Endothelial cell of umbilical vein (primary cell): ENCODE measurements at regions not wholly inside any gene's neighbourhood (a gene's known extent, or its start where the extent isn't known, plus 50 kb on each side); places are given as distances from the start of the nearest gene placed in this dataset.

Source experiments
- BruUV-seq: library from RNA; stranded (reverse); fragments of 400-500 nt; replicated peaks from 2 replicates; lab custom pipeline; 2021; lab: Mats Ljungman, UMichigan
- CTCF ChIA-PET: fragments of 300-600, 350-600 bp; sonication (Branson Sonifier 250); formaldehyde crosslinking; loops from one replicate; lab custom pipeline; 2021; ENCODE audit warnings: antibody characterized with exemption, inconsistent platforms; lab: Charles Lee
- POLR2A ChIA-PET: fragments of 300-600, 350-600 bp; sonication (Branson Sonifier 250); formaldehyde crosslinking; loops from one replicate; lab custom pipeline; 2021; ENCODE audit warnings: antibody characterized with exemption, inconsistent platforms; lab: Charles Lee
- DNase-seq: peaks from one replicate; pipeline ENCODE4 v3.0.0-alpha.2; 2011; ENCODE audit warnings: low read depth, low spot score
- FAIRE-seq: peaks from 2 replicates; lab custom pipeline; 2011; peaks lifted over from hg19 to GRCh38; lab: Jason Lieb, UNC
- H2AFZ ChIP-seq: 2 replicates; pipeline ENCODE4 v1.6.0; 2012; ENCODE audit warnings: low read depth, low read length, control low read depth, inconsistent platforms
- H3K27ac ChIP-seq: 2 replicates; pipeline ENCODE4 v1.5.1; 2011; ENCODE audit warnings: low read depth, mild to moderate bottlenecking, control low read depth, low read length, moderate library complexity; ENCODE audit not compliant: insufficient read depth
- H3K27me3 ChIP-seq, 2 experiments: 2 replicates each; pipeline versions ENCODE4 v1.6.0 to v1.6.1; 2011; ENCODE audit warnings: low read length in 2 of 2, mixed read lengths in 1 of 2; ENCODE audit not compliant: control insufficient read depth in 2 of 2, insufficient read depth in 2 of 2
- H3K36me3 ChIP-seq, 2 experiments: 2 replicates in 1 of 2; 3 replicates in 1 of 2; pipeline ENCODE4 v1.5.1; 2011; ENCODE audit warnings: low read length in 2 of 2, mild to moderate bottlenecking in 1 of 2, moderate library complexity in 1 of 2; ENCODE audit not compliant: control insufficient read depth in 2 of 2, insufficient read depth in 2 of 2; ENCODE audit errors: extremely low read depth in 1 of 2
- H3K4me1 ChIP-seq: 3 replicates; pipeline ENCODE4 v1.5.1; 2011; ENCODE audit warnings: mild to moderate bottlenecking, low read length; ENCODE audit not compliant: control insufficient read depth, insufficient read depth; ENCODE audit errors: extremely low read depth
- H3K4me2 ChIP-seq: 2 replicates; pipeline ENCODE4 v1.6.1; 2011; ENCODE audit warnings: low read length, control low read depth, mixed read lengths; ENCODE audit not compliant: insufficient read depth
- H3K4me3 ChIP-seq, 3 experiments: fragments of 200-600 bp in 1 of 3; sonication (generic), shearing (Covaris generic) in 1 of 3; replicated peaks in 1 of 3; 2 replicates each; pipeline ENCODE4 v1.5.1; 2011 to 2016; ENCODE audit warnings: control low read depth in 3 of 3, low read length in 3 of 3, mild to moderate bottlenecking in 2 of 3, inconsistent platforms in 1 of 3, low read depth in 1 of 3, moderate library complexity in 1 of 3; ENCODE audit not compliant: insufficient read depth in 1 of 3
- H3K79me2 ChIP-seq: 2 replicates; pipeline ENCODE4 v1.6.0; 2012; ENCODE audit warnings: low read length, inconsistent platforms; ENCODE audit not compliant: control insufficient read depth, insufficient read depth
- H3K9ac ChIP-seq: replicated peaks from 2 replicates; pipeline ENCODE3; 2011; ENCODE audit warnings: low read length, control low read depth; ENCODE audit not compliant: insufficient read depth; ENCODE audit errors: extremely low read depth
- H3K9me1 ChIP-seq: replicated peaks from 3 replicates; pipeline ENCODE4 v1.6.0; 2011; ENCODE audit warnings: mild to moderate bottlenecking, low read length; ENCODE audit not compliant: control insufficient read depth, insufficient read depth; ENCODE audit errors: extremely low read depth
- H3K9me3 ChIP-seq: replicated peaks from 2 replicates; pipeline ENCODE4 v1.5.1; 2012; ENCODE audit warnings: low read length, inconsistent platforms; ENCODE audit not compliant: control insufficient read depth, insufficient read depth
- H4K20me1 ChIP-seq: replicated peaks from 2 replicates; pipeline ENCODE3; 2011; ENCODE audit warnings: mild to moderate bottlenecking, low read length; ENCODE audit not compliant: control insufficient read depth, insufficient read depth; ENCODE audit errors: extremely low read depth
- CTCF ChIP-seq, 2 donors: IDR thresholded peaks; 1 replicate in 1 of 2; 2 replicates in 1 of 2; pipeline ENCODE4 v1.5.1; 2011; ENCODE audit warnings: low read length in 2 of 2, mild to moderate bottlenecking in 2 of 2, moderate library complexity in 2 of 2, control low read depth in 1 of 2, inconsistent platforms in 1 of 2, low read depth in 1 of 2; ENCODE audit not compliant: insufficient read depth in 1 of 2; ENCODE audit errors: extremely low read depth in 1 of 2
- EZH2 ChIP-seq: IDR thresholded peaks from 2 replicates; pipeline ENCODE4 v1.6.1; 2012; ENCODE audit warnings: borderline replicate concordance, low read depth, mild to moderate bottlenecking, moderate library complexity, low read length, inconsistent platforms; ENCODE audit not compliant: severe bottlenecking
- FOS ChIP-seq: IDR thresholded peaks from 2 replicates; pipeline ENCODE4 v1.6.1; 2011; ENCODE audit warnings: mild to moderate bottlenecking, low read length, moderate library complexity, borderline replicate concordance; ENCODE audit not compliant: insufficient read depth
- GATA2 ChIP-seq: IDR thresholded peaks from 2 replicates; pipeline ENCODE4 v1.7.0; 2011; ENCODE audit warnings: low read depth, mild to moderate bottlenecking, moderate library complexity, mixed read lengths, low read length; ENCODE audit not compliant: insufficient read length, insufficient read depth
- JUN ChIP-seq: IDR thresholded peaks from 2 replicates; pipeline ENCODE4 v1.6.1; 2011; ENCODE audit warnings: borderline replicate concordance, low read depth; ENCODE audit not compliant: insufficient read length, insufficient read depth
- MAX ChIP-seq: IDR thresholded peaks from 2 replicates; pipeline ENCODE4 v1.6.1; 2011; ENCODE audit not compliant: insufficient read depth, insufficient read length
- MYC ChIP-seq: IDR thresholded peaks from one replicate; pipeline ENCODE4 v1.6.1; 2011; ENCODE audit warnings: mild to moderate bottlenecking, low read depth, low read length
- POLR2A ChIP-seq: IDR thresholded peaks from 2 replicates; pipeline ENCODE4 v1.6.1; 2012; ENCODE audit warnings: low read depth, mild to moderate bottlenecking, control low read depth, low read length
- POLR2AphosphoS5 ChIP-seq: IDR thresholded peaks from 2 replicates; pipeline ENCODE4 v1.6.1; 2012; ENCODE audit warnings: low read depth, mild to moderate bottlenecking, control low read depth, low read length, moderate library complexity; ENCODE audit not compliant: insufficient read depth
- dilution Hi-C: fragments of 300-500 bp; cut with MboI; formaldehyde crosslinking; loops from one replicate; pipeline ENCODE4 v1.15.0; 2019; ENCODE audit warnings: low sequenced_read_pairs; ENCODE audit not compliant: extremely low pct_ligation_motif_present
- intact Hi-C: fragments of 100-400 bp; cut with micrococcal nuclease; formaldehyde crosslinking; loops from one replicate; pipeline ENCODE4 v1.10.0; 2022

GRCh38 chr2:187716301-187716700 lies 162.1 kb upstream of the TFPI start:
- Histone ChIP-seq H3K27me3 (no peaks in the 10 kb centered on the region), H3K9ac (no peak overlapping the region), H3K27ac (no peak overlapping the region), H2AFZ (no peak overlapping the region), H3K79me2 (no peaks in the 10 kb centered on the region), H3K4me3 (no peak overlapping the region), H3K9me3 (no peaks in the 10 kb centered on the region), H3K4me1 (no peaks in the 10 kb centered on the region), H3K4me2 (no peak overlapping the region), H4K20me1 (no peaks in the 10 kb centered on the region), H3K36me3 (no peaks in the 10 kb centered on the region), H3K9me1 (no peaks in the 10 kb centered on the region)
- no TSS peak for BruUV-seq
- POLR2A ChIA-PET = no interaction called here
- FAIRE-seq (no peak), DNase-seq (no peak)
- intact Hi-C loops (no loop called here), dilution Hi-C loops (no loop called here)
- CTCF ChIA-PET = no interaction called here
- TF ChIP-seq JUN = no peak
- no peak for TF ChIP-seq CTCF (IDR thresholded peaks at IDR 0.05; ENCODE audit: extremely low read depth in 1 of 2, insufficient read depth in 1 of 2, low read depth in 1 of 2, low read length in 2 of 2)

GRCh38 chr2:187718092-187718491 lies 163.9 kb upstream of the TFPI start:
- no peaks in the 10 kb centered on the region for H3K27me3 ChIP-seq
- H3K79me2 ChIP-seq = no peaks in the 10 kb centered on the region
- ChIA-PET POLR2A (no interaction called here), CTCF (interaction anchor here (1.7 to 2.0 kb wide), 2 partner anchors 14 to 29 kb away, joined by 5 read pairs; no protein-coding TSS in a partner anchor)
- H3K4me2 ChIP-seq = no peak overlapping the region
- DNase-seq = no peak
- no peak overlapping the region for H3K27ac ChIP-seq
- FAIRE-seq = no peak
- H2AFZ ChIP-seq = no peak overlapping the region
- no peaks in the 10 kb centered on the region for H3K9me3 ChIP-seq
- TF ChIP-seq MYC (no peak), MAX (no peak), JUN (no peak), POLR2A (no peak), CTCF (IDR thresholded peaks at IDR 0.05; ENCODE audit: extremely low read depth in 1 of 2, insufficient read depth in 1 of 2, low read depth in 1 of 2, low read length in 2 of 2) (no peak), GATA2 (no peak), POLR2AphosphoS5 (no peak), EZH2 (no peak), FOS (no peak)
- H3K4me3 ChIP-seq = no peak overlapping the region
- H3K9ac ChIP-seq = no peak overlapping the region
- H4K20me1 ChIP-seq = no peaks in the 10 kb centered on the region
- dilution Hi-C loops = no loop called here
- H3K36me3 ChIP-seq = no peaks in the 10 kb centered on the region
- H3K4me1 ChIP-seq = no peaks in the 10 kb centered on the region
- BruUV-seq = no TSS peak
- intact Hi-C loops = no loop called here
- H3K9me1 ChIP-seq = no peaks in the 10 kb centered on the region
